Fibroblast of skin of left biceps (primary cell): ENCODE measurements at regions not wholly inside any gene's neighbourhood (a gene's known extent, or its start where the extent isn't known, plus 50 kb on each side); places are given as distances from the start of the nearest gene placed in this dataset.
"Not testable (repeated sequence)": the region's sequence is repeated elsewhere in the genome, so short reads cannot be mapped to it uniquely, and the experiment has no call there.

Source experiments
- DNase-seq, 2 experiments: peaks; one replicate each; pipeline ENCODE4 v3.0.0-alpha.2; 2013; ENCODE audit warnings: low read depth in 2 of 2

GRCh38 chr5:84885485-84886258 lies 501.0 kb upstream of the EDIL3 start:
- DNase-seq: peak; percentile 3 to 6

- no peak for DNase-seq
These were observed 497.1 kb upstream of the EDIL3 start for GRCh38 chr5:84881737-84882136.

DNA sequence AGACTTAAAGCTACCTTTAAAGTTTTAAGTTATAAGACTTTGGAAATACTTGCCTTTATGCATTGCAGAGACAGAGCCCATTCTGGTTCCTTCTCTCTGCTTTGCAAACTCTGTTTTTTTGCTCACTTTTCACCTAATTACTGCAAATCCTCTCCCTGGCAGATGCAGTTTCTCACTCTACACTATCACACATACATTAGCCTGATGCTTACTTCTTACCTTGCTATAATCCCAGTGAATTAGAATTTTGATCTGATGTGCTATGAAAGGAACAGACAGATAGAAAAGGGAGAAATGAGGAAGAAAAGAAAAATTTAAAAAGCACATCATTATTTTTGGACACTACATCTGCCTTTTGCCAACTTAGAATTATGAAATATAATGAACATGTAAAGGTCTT lies 489.5 kb upstream of the EDIL3 start:
- no peak for DNase-seq

- no peak for DNase-seq
These were observed 488.1 kb upstream of the EDIL3 start for GRCh38 chr5:84872768-84873167.

- no peak for DNase-seq
These were observed 485.7 kb upstream of the EDIL3 start for GRCh38 chr5:84870369-84870768.

DNA sequence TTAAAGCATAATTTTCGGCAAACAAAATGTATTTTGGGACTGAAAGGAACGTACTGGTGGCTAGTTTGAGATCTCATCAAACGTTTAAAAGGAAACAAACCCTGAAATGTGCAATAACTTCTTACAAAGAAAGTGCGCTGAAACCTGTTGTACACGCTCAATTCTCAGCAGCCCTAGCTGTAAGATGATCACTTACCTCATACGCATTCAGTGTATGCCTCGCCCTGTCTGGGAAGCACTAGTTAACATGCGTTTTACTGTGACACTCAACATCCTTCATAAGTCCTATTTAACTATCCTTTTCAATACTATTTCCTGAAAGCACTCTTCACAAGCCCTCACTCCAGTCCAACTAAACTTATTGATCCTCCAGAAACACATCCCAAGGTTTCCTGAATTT lies 485.0 kb upstream of the EDIL3 start:
- no peak for DNase-seq

- DNase-seq: not testable (repeated sequence)
These were observed 479.3 kb upstream of the EDIL3 start for GRCh38 chr5:84863936-84864335.

DNA sequence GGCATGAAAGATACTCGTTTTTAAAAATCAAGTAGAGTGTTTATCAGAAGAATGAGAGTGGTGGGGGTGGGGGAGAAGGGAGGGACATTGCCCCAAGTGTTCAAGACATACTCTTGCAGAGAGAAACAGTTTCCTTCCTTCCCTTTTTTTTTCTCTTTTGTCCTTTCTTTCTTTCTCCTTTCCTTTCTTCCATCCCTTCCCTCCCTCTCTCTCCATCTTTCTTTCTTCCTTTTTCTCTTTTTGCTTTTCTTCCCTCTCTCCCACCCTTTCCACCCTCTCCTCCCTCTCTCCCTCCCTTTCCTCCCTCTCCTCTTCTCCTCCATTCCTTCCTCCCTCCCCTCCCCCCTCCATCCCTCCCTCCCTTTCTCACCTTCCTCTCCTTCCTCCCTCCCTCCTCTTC lies 478.3 kb upstream of the EDIL3 start:
- no peak for DNase-seq

- no peak for DNase-seq
These were observed 477.5 kb upstream of the EDIL3 start for GRCh38 chr5:84862132-84862531.

DNA sequence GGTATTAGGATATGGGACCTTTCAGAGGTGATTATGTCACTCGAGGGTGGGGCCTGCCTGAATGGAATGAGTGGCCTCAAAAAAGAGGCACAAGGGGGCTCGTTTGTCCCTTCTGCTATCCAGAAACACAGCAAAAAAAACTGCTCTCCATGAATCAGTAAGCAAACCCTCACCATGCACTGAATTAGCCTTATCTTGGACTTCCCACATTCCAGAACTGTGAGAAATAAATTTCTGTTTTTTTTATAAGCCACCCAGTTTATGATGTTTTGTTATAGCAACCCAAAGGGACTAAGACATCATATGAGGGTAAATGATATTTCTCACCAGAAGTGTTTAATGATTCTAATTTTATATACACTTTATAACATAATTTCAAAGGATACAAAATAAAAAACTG lies 476.6 kb upstream of the EDIL3 start:
- DNase-seq: no peak

- DNase-seq: no peak
These were observed 474.4 kb upstream of the EDIL3 start for GRCh38 chr5:84859056-84859455.

DNA sequence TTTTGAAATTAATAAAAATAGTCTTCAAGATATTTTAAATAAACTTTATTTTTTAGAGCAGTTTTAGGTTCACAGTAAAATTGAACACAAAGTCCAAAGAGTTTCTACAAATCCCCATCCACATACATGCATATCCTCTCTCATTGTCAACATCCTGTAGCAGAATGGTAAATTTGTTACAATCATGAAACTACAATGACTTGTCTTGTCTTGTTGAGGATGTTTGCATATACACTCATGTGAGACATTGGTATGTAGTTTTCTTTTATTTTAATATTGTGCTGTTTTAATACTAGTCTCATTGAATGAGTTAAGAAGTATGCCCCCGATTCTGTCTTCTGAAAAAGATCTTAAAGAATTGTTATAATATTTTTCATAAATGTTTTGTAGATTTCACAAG lies 447.0 kb upstream of the EDIL3 start:
- no peak for DNase-seq

DNA sequence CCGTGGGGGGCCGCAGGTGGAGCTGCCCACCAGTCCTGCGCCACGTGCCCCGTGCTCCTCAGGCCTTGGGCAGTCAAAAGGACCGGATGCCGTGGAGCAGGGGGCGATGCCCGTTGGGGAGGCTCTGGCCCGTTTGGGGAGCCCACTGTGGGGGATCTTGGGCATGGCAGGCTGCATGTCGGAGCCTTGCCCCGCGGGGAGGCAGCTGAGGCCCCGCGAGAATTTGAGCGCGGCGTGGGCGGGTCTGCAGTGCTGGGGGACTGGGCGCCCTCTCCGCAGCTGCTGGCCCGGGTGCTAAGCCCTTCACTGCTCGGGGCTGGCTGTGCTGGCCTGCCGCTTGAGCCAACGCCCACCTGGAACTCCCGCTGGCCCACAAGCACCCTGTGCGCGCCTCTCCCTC lies 445.6 kb upstream of the EDIL3 start:
- no peak for DNase-seq

DNA sequence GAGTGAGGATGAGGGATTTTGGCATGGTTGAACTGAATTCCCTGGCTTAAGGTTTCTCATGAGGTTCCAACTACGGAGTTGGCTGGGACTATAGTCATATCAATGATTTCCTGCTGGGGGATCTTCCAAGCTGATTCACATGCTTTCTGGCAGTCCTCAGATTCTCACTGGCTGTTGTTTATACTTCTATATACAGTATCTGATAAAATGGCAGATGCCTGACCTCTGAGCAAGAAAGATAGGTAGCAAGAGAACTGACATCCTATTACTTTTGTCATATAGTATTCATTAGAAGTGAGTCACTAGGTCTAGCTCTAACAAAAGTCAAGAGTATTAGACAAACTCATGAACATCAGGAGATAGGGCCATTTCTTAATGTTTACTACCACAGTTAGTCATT lies 440.9 kb upstream of the EDIL3 start:
- peak; percentile 3 to 4 for DNase-seq

DNA sequence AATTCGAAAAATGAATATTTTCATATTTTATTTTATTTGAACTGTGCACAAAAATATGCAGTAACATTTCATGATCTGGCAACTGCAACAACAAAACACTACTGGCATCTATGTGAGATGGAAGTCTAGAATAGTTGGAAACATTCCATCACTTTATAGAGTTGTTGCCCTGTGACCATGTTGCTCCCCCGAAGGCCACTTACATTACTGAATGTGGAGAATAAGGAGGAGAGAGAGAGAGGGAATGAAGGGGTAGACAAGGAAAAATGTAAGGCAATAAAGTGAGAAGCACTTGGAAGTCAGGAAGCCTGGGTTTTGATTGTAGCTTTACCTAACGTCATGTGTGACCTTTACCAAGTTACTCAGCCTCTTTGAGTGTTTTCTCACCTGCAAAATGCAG lies 437.2 kb upstream of the EDIL3 start:
- no peak for DNase-seq

DNA sequence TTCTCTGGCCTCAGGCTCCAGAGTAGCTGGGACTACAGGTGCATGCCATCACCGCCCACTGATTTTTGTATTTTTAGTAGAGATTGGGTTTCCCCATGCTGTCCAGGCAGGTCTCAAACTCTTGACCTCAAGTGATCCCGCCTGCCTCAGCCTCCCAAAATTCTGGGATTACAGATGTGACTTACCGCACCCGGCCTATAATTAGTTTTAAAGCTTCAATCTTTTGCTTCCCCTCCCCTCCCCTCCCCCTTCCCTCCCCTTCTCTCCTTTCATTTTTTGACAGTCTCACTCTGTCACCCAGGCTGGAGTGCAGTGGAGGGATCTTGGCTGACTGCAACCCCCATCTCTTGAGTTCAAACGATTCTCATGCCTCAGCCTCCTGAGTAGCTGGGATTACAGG lies 433.3 kb upstream of the EDIL3 start:
- DNase-seq: no peak

GRCh38 chr5:84816746-84817547 lies 432.3 kb upstream of the EDIL3 start:
- no peak for DNase-seq

DNA sequence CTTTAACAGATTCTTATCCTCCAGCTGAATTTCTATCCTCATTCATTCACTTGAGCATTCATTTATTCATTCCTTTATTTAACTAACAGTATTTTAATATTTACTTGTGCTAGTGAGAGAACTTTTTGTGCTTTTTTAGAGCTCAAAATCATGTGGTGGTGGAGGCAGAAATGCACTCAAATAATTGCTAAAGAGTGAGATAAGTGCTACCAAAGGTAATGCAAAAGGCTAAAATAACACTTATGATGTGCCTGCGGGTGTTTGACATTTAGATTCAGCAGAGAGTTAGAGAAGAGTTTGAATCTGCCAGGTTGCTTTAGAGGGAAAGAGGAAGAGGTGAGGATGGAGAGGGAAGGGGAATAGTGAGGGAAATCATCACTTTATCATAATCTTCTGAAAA lies 431.5 kb upstream of the EDIL3 start:
- DNase-seq: no peak

- DNase-seq: no peak
These were observed 420.8 kb upstream of the EDIL3 start for GRCh38 chr5:84805473-84805872.

DNA sequence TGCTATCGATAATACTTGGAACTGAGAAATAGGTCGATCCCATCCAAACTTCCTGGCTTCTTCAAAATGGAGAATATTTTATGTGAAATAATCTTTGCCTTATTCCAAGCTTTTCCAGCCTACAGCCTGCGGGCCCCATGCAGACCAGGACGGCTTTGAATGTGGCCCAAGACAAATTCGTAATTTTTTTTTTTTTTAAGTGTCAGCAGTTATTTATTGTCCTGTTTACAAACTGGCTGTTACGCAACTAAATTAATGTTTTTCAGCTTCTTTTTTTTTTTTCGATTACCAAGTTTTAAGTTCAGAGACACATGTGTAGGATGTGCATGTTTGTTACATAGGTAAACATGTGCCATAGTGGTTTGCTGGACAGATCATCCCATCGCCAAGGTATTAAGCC lies 411.7 kb upstream of the EDIL3 start:
- no peak for DNase-seq

DNA sequence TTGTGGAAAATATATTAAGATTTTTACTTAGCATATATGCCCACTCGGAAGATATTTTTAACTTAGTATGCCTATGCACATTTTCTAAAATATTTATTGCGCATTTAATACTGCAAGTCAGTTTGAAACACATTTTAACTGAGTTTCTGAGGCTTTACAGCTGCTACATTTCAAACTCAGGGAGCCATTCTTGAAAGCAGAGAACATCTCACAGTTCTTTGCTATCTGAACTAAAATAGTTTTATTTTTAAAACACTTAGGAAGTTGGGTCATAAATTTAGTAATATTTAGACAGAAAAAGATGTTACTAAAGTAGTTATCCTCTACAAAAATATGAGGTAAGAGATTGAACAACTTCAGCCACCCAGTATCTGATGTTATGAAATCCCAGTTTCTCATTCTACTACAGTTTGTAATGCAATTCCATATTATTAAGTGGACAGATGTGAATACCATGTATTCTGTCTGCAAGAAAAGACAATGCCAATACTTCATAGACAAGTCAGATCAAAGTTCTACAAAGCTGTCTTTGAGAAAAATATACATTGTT lies 409.9 kb upstream of the EDIL3 start:
- no peak for DNase-seq

GRCh38 chr5:84791730-84792129 lies 407.1 kb upstream of the EDIL3 start:
- no peak for DNase-seq

DNA sequence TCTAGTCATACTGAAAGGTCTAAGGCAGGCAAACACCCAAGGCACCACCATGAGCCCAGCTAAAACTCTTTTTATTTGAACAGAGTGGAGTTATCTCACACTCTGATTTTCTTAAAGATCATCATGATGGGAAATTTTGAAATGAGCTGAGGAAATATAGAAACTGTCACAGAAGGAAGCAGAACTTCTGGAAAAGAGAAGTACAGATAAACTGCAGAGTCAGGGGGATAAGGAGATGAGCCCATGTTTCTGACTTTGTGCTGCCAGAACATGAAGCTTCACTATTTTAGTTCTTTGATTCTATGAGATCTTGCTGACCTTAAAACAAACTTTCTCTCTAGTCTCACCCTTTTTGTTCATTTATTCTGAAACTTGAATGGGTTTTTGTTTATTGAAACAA lies 406.5 kb upstream of the EDIL3 start:
- DNase-seq: no peak
